H1 (cell line): ENCODE measurements at regions not wholly inside any gene's neighbourhood (a gene's known extent, or its start where the extent isn't known, plus 50 kb on each side); places are given as distances from the start of the nearest gene placed in this dataset.

Source experiments
- CTCF ChIA-PET: fragments of 300-600 bp; sonication (Branson Sonifier 250); formaldehyde crosslinking; loops from one replicate; lab custom pipeline; 2021; ENCODE audit not compliant: partially characterized antibody; lab: Charles Lee
- POLR2A ChIA-PET: fragments of 300-600 bp; sonication (Branson Sonifier 250); formaldehyde crosslinking; loops from one replicate; lab custom pipeline; 2021; ENCODE audit warnings: inconsistent platforms; ENCODE audit not compliant: partially characterized antibody; lab: Charles Lee
- DNase-seq, 2 experiments: peaks; one replicate each; pipeline versions ENCODE4 v3.0.0 to v3.0.0-alpha.2; 2010 to 2022; ENCODE audit warnings: low spot score in 2 of 2, low read depth in 1 of 2, mixed read lengths in 1 of 2
- FAIRE-seq: peaks from 2 replicates; lab custom pipeline; 2011; peaks lifted over from hg19 to GRCh38; lab: Jason Lieb, UNC
- H2AFZ ChIP-seq: 2 replicates; pipeline ENCODE4 v1.8.1; 2012; ENCODE audit warnings: low read length, inconsistent platforms
- H2AK5ac ChIP-seq: 2 replicates; pipeline ENCODE4 v1.6.1; 2013; ENCODE audit warnings: low read depth, low read length
- H2BK120ac ChIP-seq: replicated peaks from 2 replicates; pipeline ENCODE3; 2013; ENCODE audit warnings: low read depth, low read length, inconsistent platforms
- H2BK12ac ChIP-seq: 2 replicates; pipeline ENCODE4 v1.6.1; 2013; ENCODE audit warnings: low read depth, low read length
- H2BK15ac ChIP-seq: 2 replicates; pipeline ENCODE4 v1.6.1; 2013; ENCODE audit warnings: low read length
- H2BK20ac ChIP-seq: 2 replicates; pipeline ENCODE4 v1.6.1; 2013; ENCODE audit warnings: low read length
- H2BK5ac ChIP-seq: 2 replicates; pipeline ENCODE4 v1.6.1; 2013; ENCODE audit warnings: low read depth, low read length
- H3K14ac ChIP-seq: 2 replicates; pipeline ENCODE4 v1.6.1; 2013; ENCODE audit warnings: inconsistent platforms; ENCODE audit not compliant: insufficient read length
- H3K18ac ChIP-seq: 2 replicates; pipeline ENCODE4 v1.6.1; 2013; ENCODE audit warnings: low read length; ENCODE audit errors: extremely low read depth
- H3K23ac ChIP-seq: 2 replicates; pipeline ENCODE4 v1.6.1; 2013; ENCODE audit warnings: inconsistent platforms; ENCODE audit not compliant: insufficient read length
- H3K23me2 ChIP-seq: 2 replicates; pipeline ENCODE4 v1.6.1; 2013; ENCODE audit warnings: low read depth, low read length
- H3K27ac ChIP-seq: 2 replicates; pipeline ENCODE4 v1.6.1; 2011; ENCODE audit warnings: low read depth, low read length, inconsistent platforms
- H3K27me3 ChIP-seq, 4 experiments: replicated peaks in 1 of 4; 1 replicate in 1 of 4; 2 replicates in 3 of 4; pipeline versions ENCODE4 v1.6.1 to v1.8.1; 2011 to 2013; ENCODE audit warnings: low read length in 3 of 4, mild to moderate bottlenecking in 3 of 4, inconsistent platforms in 2 of 4, mixed read lengths in 2 of 4, moderate library complexity in 1 of 4; ENCODE audit not compliant: control insufficient read depth in 3 of 4, insufficient read depth in 3 of 4; ENCODE audit errors: extremely low read depth in 1 of 4
- H3K36me3 ChIP-seq, 4 experiments: 2 replicates each; pipeline versions ENCODE4 v1.6.1 to v1.8.1; 2011 to 2013; ENCODE audit warnings: mild to moderate bottlenecking in 4 of 4, low read length in 3 of 4, moderate library complexity in 2 of 4, control low read depth in 1 of 4, inconsistent platforms in 1 of 4; ENCODE audit not compliant: insufficient read depth in 4 of 4, control insufficient read depth in 2 of 4
- H3K4ac ChIP-seq: replicated peaks from 2 replicates; pipeline ENCODE3; 2013; ENCODE audit warnings: low read length, low read depth, mixed read lengths, inconsistent platforms; ENCODE audit not compliant: insufficient read length
- H3K4me1 ChIP-seq, 4 experiments: replicated peaks in 1 of 4; 1 replicate in 1 of 4; 2 replicates in 3 of 4; pipeline versions ENCODE4 v1.6.1 to v1.8.1; 2011 to 2013; ENCODE audit warnings: low read length in 3 of 4, inconsistent platforms in 2 of 4, mixed read lengths in 1 of 4; ENCODE audit not compliant: insufficient read depth in 4 of 4, control insufficient read depth in 3 of 4
- H3K4me2 ChIP-seq, 2 experiments: 2 replicates each; pipeline versions ENCODE4 v1.6.1 to v1.8.1; 2011 to 2013; ENCODE audit warnings: low read depth in 2 of 2, low read length in 2 of 2, control low read depth in 1 of 2, inconsistent platforms in 1 of 2, mild to moderate bottlenecking in 1 of 2; ENCODE audit not compliant: insufficient read depth in 1 of 2
- H3K4me3 ChIP-seq, 4 experiments: fragments of 200-600, 300-600 bp in 1 of 4; sonication (generic), shearing (Covaris generic), sonication (Bioruptor Twin) in 1 of 4; 2 replicates each; pipeline versions ENCODE4 v1.5.1 to v1.8.1; 2011 to 2016; ENCODE audit warnings: low read length in 4 of 4, low read depth in 3 of 4, control low read depth in 2 of 4, inconsistent platforms in 2 of 4, mild to moderate bottlenecking in 2 of 4, mixed read lengths in 1 of 4, moderate library complexity in 1 of 4; ENCODE audit not compliant: insufficient read depth in 2 of 4; ENCODE audit errors: extremely low read depth in 1 of 4
- H3K56ac ChIP-seq: replicated peaks from 2 replicates; pipeline ENCODE3; 2013; ENCODE audit warnings: low read depth, mild to moderate bottlenecking, mixed read lengths, low read length, inconsistent platforms; ENCODE audit not compliant: insufficient read length
- H3K79me1 ChIP-seq: 2 replicates; pipeline ENCODE4 v1.6.1; 2013; ENCODE audit warnings: low read depth, low read length, control low read depth
- H3K79me2 ChIP-seq, 2 experiments: 2 replicates each; pipeline versions ENCODE4 v1.6.1 to v1.8.1; 2012 to 2013; ENCODE audit warnings: low read length in 2 of 2, mild to moderate bottlenecking in 2 of 2, inconsistent platforms in 1 of 2; ENCODE audit not compliant: insufficient read depth in 2 of 2, control insufficient read depth in 1 of 2
- H3K9ac ChIP-seq, 4 experiments: replicated peaks in 1 of 4; 1 replicate in 1 of 4; 2 replicates in 3 of 4; pipeline versions ENCODE4 v1.6.1 to v1.8.1; 2011 to 2013; ENCODE audit warnings: low read depth in 3 of 4, low read length in 3 of 4, control low read depth in 2 of 4, mild to moderate bottlenecking in 2 of 4, moderate library complexity in 2 of 4, inconsistent platforms in 1 of 4; ENCODE audit errors: extremely low read depth in 1 of 4
- H3K9me3 ChIP-seq, 2 experiments: 2 replicates each; pipeline versions ENCODE4 v1.6.1 to v1.8.1; 2012 to 2013; ENCODE audit warnings: mild to moderate bottlenecking in 2 of 2, moderate library complexity in 2 of 2, control low read depth in 1 of 2, inconsistent platforms in 1 of 2, low read depth in 1 of 2, low read length in 1 of 2, mixed read lengths in 1 of 2; ENCODE audit not compliant: insufficient read depth in 2 of 2
- H4K20me1 ChIP-seq, 2 experiments: replicated peaks in 1 of 2; 2 replicates each; pipeline versions ENCODE3 to v1.8.1; 2011 to 2013; ENCODE audit warnings: inconsistent platforms in 2 of 2, low read length in 2 of 2, mild to moderate bottlenecking in 1 of 2; ENCODE audit not compliant: insufficient read depth in 2 of 2, control insufficient read depth in 1 of 2
- H4K5ac ChIP-seq: 2 replicates; pipeline ENCODE4 v1.6.1; 2013; ENCODE audit warnings: low read length, low read depth, mixed read lengths, inconsistent platforms; ENCODE audit not compliant: insufficient read length
- H4K8ac ChIP-seq: 2 replicates; pipeline ENCODE4 v1.8.0; 2013; ENCODE audit warnings: mild to moderate bottlenecking, moderate library complexity, low read length, inconsistent platforms; ENCODE audit not compliant: insufficient read depth; ENCODE audit errors: extremely low read depth
- H4K91ac ChIP-seq: replicated peaks from 2 replicates; pipeline ENCODE3; 2013; ENCODE audit warnings: low read length, mixed read lengths, inconsistent platforms; ENCODE audit not compliant: insufficient read length
- ATF2 ChIP-seq: IDR thresholded peaks from 2 replicates; pipeline ENCODE4 v1.6.1; 2012; ENCODE audit warnings: low read length, inconsistent platforms
- BACH1 ChIP-seq: IDR thresholded peaks from 2 replicates; pipeline ENCODE4 v1.6.1; 2012; ENCODE audit warnings: low read length, improper control_type of control experiment
- KDM1A ChIP-seq: fragments of 200-600, 300-600 bp; sonication (generic); IDR thresholded peaks from 2 replicates; pipeline ENCODE4 v1.7.1; 2016; ENCODE audit warnings: mild to moderate bottlenecking, low read length, borderline replicate concordance
- TEAD4 ChIP-seq: IDR thresholded peaks from 2 replicates; pipeline ENCODE4 v1.6.1; 2012; ENCODE audit warnings: low read depth, low read length, inconsistent platforms, mixed read lengths
- WGBS, 2 experiments: shearing (Covaris generic) in 1 of 2; methylation state at CpG; one replicate each; pipeline versions ENCODE4 v1.1.6 to v1.1.7; 2013 to 2015; ENCODE audit warnings: low lambda C conversion rate in 2 of 2, mixed read lengths in 2 of 2, inconsistent platforms in 1 of 2, low coverage in 1 of 2, missing lambda C conversion rate in 1 of 2; ENCODE audit not compliant: insufficient replicate concordance in 2 of 2, insufficient coverage in 1 of 2, insufficient read length in 1 of 2; ENCODE audit errors: extremely low coverage in 1 of 2, missing lambda C conversion rate in 1 of 2; 5-methylcytosine and 5-hydroxymethylcytosine counted together

GRCh38 chr13:90498816-90499215 is 848.7 kb upstream of the MIR17HG start:
- Histone ChIP-seq H3K79me2 (no peaks in the 10 kb centered on the region), H3K27ac (no peak overlapping the region), H3K27me3 (no peaks in the 10 kb centered on the region), H2BK5ac (no peak overlapping the region), H2BK20ac (no peak overlapping the region), H2BK120ac (no peak overlapping the region), H3K14ac (no peak overlapping the region), H3K23me2 (no peaks in the 10 kb centered on the region), H3K4me3 (no peak overlapping the region), H2AFZ (no peak overlapping the region), H3K4me2 (no peak overlapping the region), H3K9me3 (peaks cover 0 to 6% of the 10 kb centered on the region in 2 experiments; a peak in 1 of 4 replicates), H2AK5ac (no peak overlapping the region), H4K91ac (no peak overlapping the region), H2BK15ac (no peak overlapping the region), H4K5ac (no peak overlapping the region), H4K8ac (no peak overlapping the region), H3K18ac (no peak overlapping the region), H2BK12ac (no peak overlapping the region), H3K4me1 (no peaks in the 10 kb centered on the region), H3K4ac (no peak overlapping the region), H3K56ac (no peak overlapping the region), H3K9ac (no peak overlapping the region), H4K20me1 (no peaks in the 10 kb centered on the region), H3K23ac (no peak overlapping the region), H3K79me1 (no peaks in the 10 kb centered on the region), H3K36me3 (no peaks in the 10 kb centered on the region)
- no peak for TF ChIP-seq KDM1A
- no peak for TF ChIP-seq BACH1
- TF ChIP-seq TEAD4, result no peak
- no peak for TF ChIP-seq ATF2
- CTCF ChIA-PET, result no interaction called here
- 32% methylated on average over 1 of the region's 1 CpG; no CpG with 5 or more reads in 1 of the 2 experiments for WGBS, 2 experiments
- no peak for FAIRE-seq
- POLR2A ChIA-PET, result no interaction called here
- no peak for DNase-seq
